Activated CD4-positive, alpha-beta T cell treated with anti-CD3 and anti-CD28 coated beads, Interleukin-2, amount 10 ng/mL, durations not matched to agents 7 days and 5 days (primary cell): ENCODE measurements at regions not wholly inside any gene's neighbourhood (a gene's known extent, or its start where the extent isn't known, plus 50 kb on each side); places are given as distances from the start of the nearest gene placed in this dataset.

Experiments
- CTCF ChIA-PET: fragments of 350-600 bp; sonication (Branson Sonifier 250); formaldehyde crosslinking; loops from one replicate; lab custom pipeline; 2021; ENCODE audit warnings: antibody characterized with exemption; lab: Charles Lee
- POLR2A ChIA-PET: fragments of 350-600 bp; sonication (Branson Sonifier 250); formaldehyde crosslinking; loops from one replicate; lab custom pipeline; 2021; ENCODE audit warnings: antibody characterized with exemption; lab: Charles Lee
- DNase-seq: peaks from one replicate; pipeline ENCODE4 v3.0.0-alpha.2; 2020
- H3K27ac Mint-ChIP-seq: one replicate; pipeline ENCODE4 v1.8.0; 2021; ENCODE audit warnings: mild to moderate bottlenecking, moderate library complexity, mixed read lengths
- H3K27me3 Mint-ChIP-seq: one replicate; pipeline ENCODE4 v1.8.0; 2021; ENCODE audit warnings: mixed read lengths
- H3K36me3 Mint-ChIP-seq: one replicate; pipeline ENCODE4 v1.8.0; 2021; ENCODE audit warnings: low read depth, mixed read lengths
- H3K4me1 Mint-ChIP-seq: one replicate; pipeline ENCODE4 v1.8.0; 2021; ENCODE audit warnings: mixed read lengths
- H3K4me3 Mint-ChIP-seq: one replicate; pipeline ENCODE4 v1.8.0; 2021; ENCODE audit warnings: mild to moderate bottlenecking, moderate library complexity, mixed read lengths
- H3K9me3 Mint-ChIP-seq: one replicate; pipeline ENCODE4 v1.8.0; 2021; ENCODE audit warnings: mixed read lengths

DNA sequence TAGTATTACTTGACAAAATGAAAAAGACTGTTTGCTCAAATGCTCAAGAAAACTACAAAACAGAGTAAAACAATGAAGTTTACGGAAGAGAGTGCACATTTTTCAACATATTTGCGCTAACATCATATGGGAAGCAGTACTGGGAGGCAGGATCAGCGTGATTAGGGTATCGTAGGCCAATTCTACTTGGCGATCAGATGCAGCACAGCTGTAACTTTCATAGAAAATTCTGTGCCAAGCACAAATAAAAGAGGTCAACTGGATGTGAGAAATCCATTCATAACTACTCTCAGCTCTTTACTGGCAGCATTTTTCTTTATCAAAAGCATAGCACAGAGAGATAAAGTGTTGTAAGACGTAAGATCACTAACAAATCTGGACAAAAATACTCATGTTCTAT, 1196.3 kb upstream of the GBE1 start:
- Mint-ChIP-seq H3K4me1 (no peaks in the 10 kb centered on the region), H3K27ac (no peak overlapping the region), H3K36me3 (no peaks in the 10 kb centered on the region), H3K27me3 (no peaks in the 10 kb centered on the region), H3K9me3 (peaks cover 2% of the 10 kb centered on the region), H3K4me3 (no peak overlapping the region)
- ChIA-PET CTCF (no interaction called here), POLR2A (no interaction called here)
- DNase-seq, result no peak

DNA sequence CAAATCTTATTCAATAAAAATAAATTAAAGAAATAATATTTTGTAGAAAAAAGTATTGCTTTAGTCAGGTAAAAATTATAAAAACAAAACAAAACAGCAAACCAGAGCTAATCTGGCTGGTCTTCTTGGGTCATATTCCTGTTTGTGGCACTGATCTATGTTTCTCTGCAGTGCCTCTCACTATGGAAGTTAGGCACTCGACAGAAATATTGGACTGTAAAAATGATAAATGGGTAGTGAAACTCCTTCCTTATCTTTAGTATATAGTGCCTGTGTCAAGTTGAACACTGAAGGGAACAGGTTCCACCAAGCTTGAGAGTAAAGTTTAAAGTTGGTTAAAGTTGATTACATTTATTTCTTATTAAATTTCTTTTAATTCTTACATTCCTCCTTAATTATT, 1195.6 kb upstream of the GBE1 start:
- CTCF ChIA-PET, result no interaction called here
- peaks cover 2% of the 10 kb centered on the region for H3K9me3 Mint-ChIP-seq
- H3K4me1 Mint-ChIP-seq, result no peaks in the 10 kb centered on the region
- DNase-seq, result no peak
- no peaks in the 10 kb centered on the region for H3K36me3 Mint-ChIP-seq
- no peaks in the 10 kb centered on the region for H3K27me3 Mint-ChIP-seq
- H3K4me3 Mint-ChIP-seq, result no peak overlapping the region
- POLR2A ChIA-PET, result no interaction called here
- no peak overlapping the region for H3K27ac Mint-ChIP-seq

DNA sequence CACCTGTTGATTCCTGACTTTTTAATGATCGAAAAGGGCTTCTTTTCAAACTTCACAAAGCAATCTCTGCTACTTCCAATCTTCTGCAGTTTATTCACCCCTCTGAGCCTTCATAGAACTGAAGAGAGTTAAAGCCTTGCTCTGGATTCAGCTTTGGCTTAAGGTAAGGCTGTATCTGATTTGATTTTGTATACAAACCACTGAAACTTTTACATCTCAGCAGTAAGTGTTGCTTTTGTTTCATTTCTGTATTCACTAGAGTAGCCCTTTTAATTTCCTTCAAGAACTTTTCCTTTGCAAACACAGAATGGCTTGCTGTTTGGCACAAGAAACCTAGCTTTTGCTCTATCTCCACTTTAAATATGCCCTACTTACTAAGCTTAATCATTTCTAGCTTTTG, 1193.0 kb upstream of the GBE1 start:
- no peaks in the 10 kb centered on the region for H3K4me1 Mint-ChIP-seq
- H3K4me3 Mint-ChIP-seq, result no peak overlapping the region
- ChIA-PET POLR2A (no interaction called here), CTCF (no interaction called here)
- DNase-seq, result no peak
- H3K9me3 Mint-ChIP-seq, result peaks cover 2% of the 10 kb centered on the region
- no peak overlapping the region for H3K27ac Mint-ChIP-seq
- H3K36me3 Mint-ChIP-seq, result no peaks in the 10 kb centered on the region
- H3K27me3 Mint-ChIP-seq, result no peaks in the 10 kb centered on the region

DNA sequence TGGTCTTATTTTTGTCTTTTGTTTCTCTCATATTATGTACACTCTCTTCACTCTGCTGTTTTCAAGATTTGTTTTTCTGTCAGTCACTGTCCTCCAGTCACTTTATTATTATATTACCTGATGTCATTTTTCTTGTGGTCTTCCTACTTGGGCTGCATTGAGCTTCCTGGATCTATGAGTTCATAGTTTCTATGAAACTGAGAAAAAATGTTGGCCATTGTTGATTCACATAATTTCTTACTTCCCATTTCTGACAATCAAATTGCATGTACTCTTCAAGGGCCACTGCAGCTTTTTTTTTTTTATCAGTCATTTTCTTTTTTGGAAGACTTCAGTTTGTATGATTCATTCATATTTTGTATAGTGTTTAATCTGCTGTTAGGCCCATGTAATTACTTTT, 1180.6 kb upstream of the GBE1 start:
- no peak for DNase-seq
- no peaks in the 10 kb centered on the region for H3K27me3 Mint-ChIP-seq
- peaks cover 10% of the 10 kb centered on the region for H3K9me3 Mint-ChIP-seq
- ChIA-PET CTCF (no interaction called here), POLR2A (no interaction called here)
- no peaks in the 10 kb centered on the region for H3K4me1 Mint-ChIP-seq
- no peaks in the 10 kb centered on the region for H3K36me3 Mint-ChIP-seq
- H3K4me3 Mint-ChIP-seq, result no peak overlapping the region
- no peak overlapping the region for H3K27ac Mint-ChIP-seq

DNA sequence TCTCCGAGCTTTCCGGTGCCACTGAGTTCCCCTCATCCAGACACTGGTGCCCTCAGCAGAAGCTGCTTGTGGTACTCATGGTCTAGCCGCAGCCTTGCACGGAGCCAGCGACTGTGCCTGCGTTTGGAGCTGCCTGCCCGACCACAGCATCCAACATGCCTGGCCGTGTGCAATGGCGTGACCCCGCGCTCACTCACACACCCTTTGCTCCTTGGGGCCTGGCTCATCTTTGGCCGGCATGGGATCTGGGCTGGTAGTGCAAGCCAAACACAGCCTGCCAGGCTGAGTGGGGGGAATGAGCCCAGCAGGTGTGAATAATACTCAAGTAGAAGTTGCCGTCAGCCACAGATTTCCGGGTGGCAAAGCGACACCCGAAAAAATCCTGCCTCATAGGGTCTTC, 1178.7 kb upstream of the GBE1 start:
- H3K4me3 Mint-ChIP-seq, result no peak overlapping the region
- no peak overlapping the region for H3K27ac Mint-ChIP-seq
- peaks cover 14% of the 10 kb centered on the region for H3K9me3 Mint-ChIP-seq
- POLR2A ChIA-PET, result no interaction called here
- DNase-seq, result no peak
- H3K36me3 Mint-ChIP-seq, result no peaks in the 10 kb centered on the region
- CTCF ChIA-PET, result no interaction called here
- H3K27me3 Mint-ChIP-seq, result no peaks in the 10 kb centered on the region
- no peaks in the 10 kb centered on the region for H3K4me1 Mint-ChIP-seq

DNA sequence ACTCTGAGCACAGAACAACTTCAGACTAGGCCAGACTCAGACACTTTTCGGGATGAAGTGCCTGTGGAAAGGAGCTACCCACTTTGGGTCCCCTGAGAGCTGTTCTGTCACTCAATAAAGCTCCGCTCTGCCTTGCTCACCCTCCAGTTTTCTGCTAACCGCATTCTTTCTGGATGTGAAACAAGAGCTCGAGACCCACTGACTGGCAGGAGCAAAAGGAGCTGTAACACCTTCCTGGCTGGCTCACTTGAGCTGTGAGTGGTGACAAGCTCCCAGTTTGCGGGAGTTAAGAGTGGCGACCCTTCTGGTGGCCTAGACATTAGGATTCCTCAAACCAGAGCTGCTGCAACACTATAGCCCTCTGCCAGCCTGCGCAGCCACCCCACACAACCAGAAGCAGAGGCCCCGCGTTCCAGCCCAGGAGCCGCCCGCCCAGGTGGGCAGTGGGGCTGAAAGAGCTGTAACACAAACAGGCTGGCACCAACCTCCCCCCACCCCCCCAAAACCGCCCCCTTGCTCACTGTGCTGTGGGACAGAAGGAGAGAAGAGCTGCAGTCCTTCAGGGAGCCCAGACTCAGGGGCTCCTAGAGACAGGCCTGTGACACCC, 1178.1 kb upstream of the GBE1 start:
- Mint-ChIP-seq H3K4me3 (no peak overlapping the region), H3K36me3 (no peaks in the 10 kb centered on the region), H3K27ac (no peak overlapping the region), H3K27me3 (no peaks in the 10 kb centered on the region), H3K4me1 (no peaks in the 10 kb centered on the region), H3K9me3 (peaks cover 12% of the 10 kb centered on the region)
- CTCF ChIA-PET, result no interaction called here
- no peak for DNase-seq
- POLR2A ChIA-PET, result no interaction called here

DNA sequence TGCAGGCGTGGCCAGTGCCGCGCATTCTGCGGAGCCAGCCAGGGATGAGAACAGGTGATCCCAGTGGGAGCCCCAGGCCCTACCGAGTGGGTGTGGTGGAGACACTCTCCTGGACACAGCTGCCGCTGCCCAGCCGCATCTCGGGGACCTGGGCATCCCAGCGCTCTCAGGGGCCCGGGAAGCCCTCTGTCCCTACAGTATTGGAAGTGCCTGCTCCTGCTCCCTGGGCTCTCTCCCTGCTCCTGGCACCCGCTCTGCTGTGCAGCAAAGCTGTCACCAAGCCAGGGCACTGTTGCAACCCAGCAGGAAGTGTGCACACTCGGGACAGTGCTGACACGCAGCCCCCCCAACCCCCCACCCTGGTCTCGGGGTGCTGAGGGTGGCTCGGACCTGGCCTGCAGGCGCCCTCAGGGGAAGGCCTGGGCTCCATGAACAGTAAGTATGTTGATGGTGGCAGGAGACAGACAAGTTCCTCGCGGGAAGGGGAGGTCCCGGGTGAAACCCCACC, 1177.4 kb upstream of the GBE1 start:
- no peak overlapping the region for H3K27ac Mint-ChIP-seq
- CTCF ChIA-PET, result no interaction called here
- POLR2A ChIA-PET, result no interaction called here
- no peak for DNase-seq
- H3K9me3 Mint-ChIP-seq, result peaks cover 8% of the 10 kb centered on the region
- no peaks in the 10 kb centered on the region for H3K4me1 Mint-ChIP-seq
- H3K36me3 Mint-ChIP-seq, result no peaks in the 10 kb centered on the region
- no peaks in the 10 kb centered on the region for H3K27me3 Mint-ChIP-seq
- H3K4me3 Mint-ChIP-seq, result no peak overlapping the region

DNA sequence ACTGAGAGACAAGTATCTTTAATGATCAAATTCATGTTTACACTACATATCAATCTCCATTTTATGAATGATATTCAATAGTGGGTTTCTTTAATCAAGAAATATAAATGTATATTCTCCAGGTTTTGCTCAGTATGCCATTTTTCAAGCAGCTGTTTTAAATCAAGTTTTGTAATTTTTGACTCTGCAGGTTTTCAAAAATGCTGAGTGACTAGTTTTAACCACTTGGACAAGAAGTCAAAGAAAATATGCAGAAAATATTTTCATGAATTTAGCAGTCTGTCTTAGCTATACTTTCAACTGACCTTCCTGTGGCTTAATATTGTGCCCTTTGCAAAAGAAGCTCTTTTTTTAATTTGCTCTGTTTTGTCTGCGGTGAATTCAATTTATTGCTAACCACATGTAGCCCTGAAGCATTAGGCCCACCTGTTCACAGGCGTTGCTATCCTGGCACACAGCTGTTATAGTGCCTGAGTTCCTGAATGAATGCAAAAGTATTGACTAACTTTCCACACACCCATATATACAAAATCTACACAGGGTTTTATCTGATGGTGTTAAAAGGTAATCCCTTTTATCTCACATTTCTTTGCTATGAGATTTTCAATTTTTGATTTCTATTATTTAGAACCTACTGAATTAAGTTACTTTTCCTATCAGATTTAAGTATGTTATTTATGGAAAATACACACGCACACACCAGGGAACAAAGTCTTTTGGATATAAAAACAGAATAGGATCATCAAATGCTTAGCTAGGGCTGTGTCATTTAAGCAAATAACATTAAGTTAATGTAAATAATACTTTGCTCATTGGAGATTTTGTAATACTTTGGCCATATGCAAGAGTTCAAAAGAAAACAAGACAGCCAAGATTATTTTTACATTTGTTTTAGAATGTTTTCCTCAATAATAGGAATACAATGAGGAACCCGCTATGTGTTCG, 1166.1 kb upstream of the GBE1 start:
- POLR2A ChIA-PET, result no interaction called here
- H3K36me3 Mint-ChIP-seq, result no peaks in the 10 kb centered on the region
- no peaks in the 10 kb centered on the region for H3K27me3 Mint-ChIP-seq
- H3K4me1 Mint-ChIP-seq, result no peaks in the 10 kb centered on the region
- DNase-seq, result no peak
- H3K9me3 Mint-ChIP-seq, result peaks cover 5% of the 10 kb centered on the region
- no peak overlapping the region for H3K27ac Mint-ChIP-seq
- CTCF ChIA-PET, result no interaction called here
- no peak overlapping the region for H3K4me3 Mint-ChIP-seq

DNA sequence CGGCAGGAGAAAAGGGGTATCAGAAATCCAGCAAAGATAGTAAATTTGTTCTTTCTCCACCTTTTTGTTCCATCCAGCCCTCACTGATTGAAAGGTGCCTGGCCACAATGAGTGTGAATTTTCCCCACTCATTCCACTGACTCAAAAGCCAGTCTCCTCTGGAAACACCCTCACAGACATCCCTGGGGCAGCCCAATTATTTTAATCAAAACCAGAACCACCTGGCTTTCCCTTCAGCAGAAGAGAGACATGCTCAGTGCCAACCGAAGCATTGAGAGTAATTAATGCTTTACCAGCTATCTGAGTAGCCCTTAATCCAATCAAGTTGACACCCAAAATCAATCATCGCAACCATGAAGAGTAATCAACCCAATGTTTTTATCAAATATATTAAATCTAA, 1129.6 kb upstream of the GBE1 start:
- Mint-ChIP-seq H3K27ac (no peak overlapping the region), H3K9me3 (peaks cover 5% of the 10 kb centered on the region), H3K27me3 (no peaks in the 10 kb centered on the region), H3K4me1 (no peaks in the 10 kb centered on the region), H3K36me3 (no peaks in the 10 kb centered on the region), H3K4me3 (no peak overlapping the region)
- CTCF ChIA-PET, result no interaction called here
- no peak for DNase-seq
- POLR2A ChIA-PET, result no interaction called here

DNA sequence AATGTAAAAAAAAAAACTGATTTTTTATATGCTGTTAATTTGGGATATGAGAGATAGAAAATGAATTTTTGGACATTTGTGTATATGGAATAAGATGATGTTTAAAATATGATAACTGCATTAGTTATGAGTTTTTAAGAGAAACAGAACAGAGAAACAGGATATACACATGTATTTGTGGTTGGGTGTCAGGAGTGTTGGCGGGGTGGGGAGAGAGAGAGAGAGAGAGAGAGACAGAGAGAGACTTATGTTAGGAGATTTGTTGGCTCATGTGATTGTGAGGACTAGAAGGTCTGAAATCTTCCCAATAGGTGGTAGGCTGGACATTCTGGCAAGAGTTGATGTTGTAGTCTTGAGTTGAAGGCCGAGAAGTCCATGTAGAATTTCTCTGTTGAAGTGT, 1121.6 kb upstream of the GBE1 start:
- Mint-ChIP-seq H3K4me3 (no peak overlapping the region), H3K36me3 (no peaks in the 10 kb centered on the region), H3K27ac (no peak overlapping the region), H3K9me3 (peaks cover 10% of the 10 kb centered on the region), H3K4me1 (no peaks in the 10 kb centered on the region), H3K27me3 (no peaks in the 10 kb centered on the region)
- ChIA-PET CTCF (no interaction called here), POLR2A (no interaction called here)
- no peak for DNase-seq

DNA sequence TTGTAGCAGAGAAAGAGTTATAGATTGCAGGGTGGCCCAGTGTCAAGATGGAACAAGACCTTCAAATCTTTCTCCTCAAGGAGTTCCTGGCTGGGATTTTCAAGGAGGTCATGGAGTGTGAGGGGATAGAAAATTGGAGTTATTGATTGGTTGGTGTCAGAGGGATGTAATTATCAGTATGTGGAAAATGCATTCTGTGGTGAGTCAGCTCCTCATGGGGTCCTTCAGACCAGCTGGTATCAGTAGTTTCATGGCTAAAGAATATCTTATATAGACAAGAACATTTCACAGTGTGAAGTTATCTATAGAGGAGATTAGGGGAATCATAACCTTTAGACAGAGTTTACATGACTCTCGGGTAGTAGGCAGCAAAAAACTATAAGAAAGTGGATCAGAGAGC, 1114.0 kb upstream of the GBE1 start:
- Mint-ChIP-seq H3K4me1 (no peaks in the 10 kb centered on the region), H3K27ac (no peak overlapping the region), H3K9me3 (no peaks in the 10 kb centered on the region), H3K4me3 (no peak overlapping the region), H3K36me3 (no peaks in the 10 kb centered on the region), H3K27me3 (no peaks in the 10 kb centered on the region)
- ChIA-PET POLR2A (no interaction called here), CTCF (no interaction called here)
- DNase-seq, result no peak

DNA sequence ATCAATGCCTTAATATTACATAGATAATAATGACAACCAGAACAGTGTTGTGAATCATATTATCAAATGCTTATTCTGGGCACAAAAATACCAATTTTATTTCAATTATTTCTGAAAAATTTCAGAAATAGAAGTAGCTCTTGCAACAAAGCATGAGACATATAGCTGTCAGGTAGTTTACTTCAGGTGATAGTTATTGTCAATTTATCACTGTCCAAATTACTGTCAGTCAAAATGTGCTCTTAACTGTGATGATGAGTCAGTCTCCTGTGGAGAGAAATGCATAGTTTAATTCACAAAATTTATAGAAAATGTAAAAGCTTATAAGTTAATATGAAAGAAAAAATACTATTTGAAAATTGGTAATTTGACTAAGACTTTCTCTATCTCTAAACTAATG, 1078.4 kb upstream of the GBE1 start:
- Mint-ChIP-seq H3K36me3 (no peaks in the 10 kb centered on the region), H3K4me3 (no peak overlapping the region), H3K9me3 (peaks cover 11% of the 10 kb centered on the region), H3K4me1 (no peaks in the 10 kb centered on the region), H3K27me3 (no peaks in the 10 kb centered on the region), H3K27ac (no peak overlapping the region)
- ChIA-PET POLR2A (no interaction called here), CTCF (interaction anchor here (0.6 kb wide), 1 partner anchor 1824 kb away, joined by 3 read pairs; no protein-coding TSS in a partner anchor)
- DNase-seq, result no peak

DNA sequence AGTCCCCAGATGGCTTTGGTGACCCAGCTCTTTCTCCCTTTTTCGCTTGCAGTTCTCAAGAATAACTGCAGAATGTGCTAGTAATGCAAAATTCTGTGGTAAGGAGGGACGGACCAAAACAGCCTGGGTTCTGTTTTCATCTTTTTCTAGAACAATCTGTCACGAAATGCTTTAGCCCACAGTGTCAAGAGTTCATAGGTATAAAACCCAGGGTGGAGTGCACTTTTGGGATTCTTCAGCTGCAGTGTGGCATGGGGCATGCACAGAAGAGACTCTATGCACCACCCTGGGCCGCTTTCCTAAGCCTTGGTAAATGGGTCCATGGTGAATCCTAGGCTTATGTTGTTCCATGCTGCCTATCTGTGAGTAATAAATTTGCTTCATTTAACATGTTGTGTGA, 1072.7 kb upstream of the GBE1 start:
- H3K27ac Mint-ChIP-seq, result no peak overlapping the region
- no peaks in the 10 kb centered on the region for H3K36me3 Mint-ChIP-seq
- ChIA-PET POLR2A (no interaction called here), CTCF (no interaction called here)
- DNase-seq, result no peak
- H3K4me3 Mint-ChIP-seq, result no peak overlapping the region
- peaks cover 6% of the 10 kb centered on the region for H3K9me3 Mint-ChIP-seq
- H3K4me1 Mint-ChIP-seq, result no peaks in the 10 kb centered on the region
- no peaks in the 10 kb centered on the region for H3K27me3 Mint-ChIP-seq
